ENCODE measurements at regions not wholly inside any gene's neighbourhood (a gene's known extent, or its start where the extent isn't known, plus 50 kb on each side); places are given as distances from the start of the nearest gene placed in this dataset.

- TF ChIP-seq CTCF (IDR thresholded peaks at IDR 0.05; ENCODE audit: low read depth, low read length, poor library complexity, severe bottlenecking) = no peak
- TF ChIP-seq EZH2phosphoT487 (IDR thresholded peaks at IDR 0.05; ENCODE audit: borderline replicate concordance, low read length) = no peak
These were observed 206.0 kb downstream of the BCOR start for GRCh38 chrX:39891781-39892180.

Measured in DOHH2 (cell line).